Fibroblast of the conjunctiva (primary cell): ENCODE measurements at regions not wholly inside any gene's neighbourhood (a gene's known extent, or its start where the extent isn't known, plus 50 kb on each side); places are given as distances from the start of the nearest gene placed in this dataset.

Source experiments
- DNase-seq: peaks from one replicate; pipeline ENCODE4 v3.0.0-alpha.2; 2010; ENCODE audit warnings: low read depth

DNA sequence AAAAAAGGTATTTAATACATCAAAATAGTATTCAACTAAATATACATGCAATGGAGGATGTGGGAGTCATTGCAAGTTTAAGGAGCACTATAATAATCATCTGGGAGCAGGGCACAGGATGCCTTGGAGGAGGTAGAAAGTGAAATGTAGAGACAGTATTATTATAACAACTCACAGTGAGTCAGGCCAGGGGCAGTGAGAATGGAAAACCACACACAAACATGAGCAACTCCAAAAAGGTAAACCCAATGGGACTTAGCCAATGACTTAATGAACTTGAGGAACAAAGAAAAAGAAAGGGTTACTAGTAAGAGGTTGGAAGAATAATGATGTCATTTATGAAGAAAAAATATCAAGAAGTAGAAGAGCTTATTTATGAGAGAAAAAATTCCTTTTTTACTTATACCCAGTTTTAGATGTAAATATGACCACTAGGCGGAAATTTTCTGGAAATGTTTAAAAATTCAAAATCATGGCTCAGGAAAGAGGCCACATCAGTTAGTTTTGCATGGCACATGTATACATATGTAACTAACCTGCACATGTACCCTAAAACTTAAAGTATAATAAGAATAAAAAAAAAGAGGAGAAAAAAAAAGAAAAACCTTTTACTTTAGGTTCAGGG lies 389.3 kb downstream of the SUCLA2 start:
- no peak for DNase-seq

DNA sequence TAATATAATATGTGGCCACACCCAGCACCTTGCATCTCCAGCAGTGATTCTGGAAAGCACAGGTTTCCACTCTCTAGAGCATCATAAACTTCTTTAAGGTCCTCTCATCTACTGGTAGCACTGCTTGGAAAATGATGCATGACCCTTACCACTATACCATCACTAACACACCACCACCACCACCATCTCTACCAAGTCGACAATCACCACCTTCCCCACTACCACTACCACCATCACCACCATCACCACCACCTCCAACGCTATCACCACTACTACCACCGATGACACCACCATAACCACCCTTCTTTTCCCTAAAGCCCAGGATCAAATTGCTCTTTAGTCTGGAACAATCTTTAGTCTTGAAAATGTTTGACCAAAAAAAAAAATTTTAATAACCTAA lies 390.4 kb downstream of the SUCLA2 start:
- no peak for DNase-seq

DNA sequence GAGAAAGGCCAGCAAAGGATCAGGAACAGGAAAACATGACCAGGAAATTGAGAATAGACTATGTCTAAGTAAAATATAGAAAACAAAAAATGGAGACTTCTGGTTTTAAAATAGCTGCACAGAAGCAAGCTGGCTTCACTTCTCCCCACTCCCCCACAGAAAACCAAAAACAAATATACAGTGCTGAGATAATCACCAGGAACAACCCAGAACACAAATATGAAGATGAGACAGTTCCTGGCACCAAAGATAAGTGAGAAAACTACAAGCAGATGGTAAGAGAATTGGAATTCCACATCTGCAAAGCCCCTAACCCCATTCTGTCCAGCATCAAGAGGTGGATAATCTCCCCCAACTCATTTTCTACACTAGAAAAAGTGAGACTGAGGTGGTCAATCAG lies 397.7 kb downstream of the SUCLA2 start:
- no peak for DNase-seq

DNA sequence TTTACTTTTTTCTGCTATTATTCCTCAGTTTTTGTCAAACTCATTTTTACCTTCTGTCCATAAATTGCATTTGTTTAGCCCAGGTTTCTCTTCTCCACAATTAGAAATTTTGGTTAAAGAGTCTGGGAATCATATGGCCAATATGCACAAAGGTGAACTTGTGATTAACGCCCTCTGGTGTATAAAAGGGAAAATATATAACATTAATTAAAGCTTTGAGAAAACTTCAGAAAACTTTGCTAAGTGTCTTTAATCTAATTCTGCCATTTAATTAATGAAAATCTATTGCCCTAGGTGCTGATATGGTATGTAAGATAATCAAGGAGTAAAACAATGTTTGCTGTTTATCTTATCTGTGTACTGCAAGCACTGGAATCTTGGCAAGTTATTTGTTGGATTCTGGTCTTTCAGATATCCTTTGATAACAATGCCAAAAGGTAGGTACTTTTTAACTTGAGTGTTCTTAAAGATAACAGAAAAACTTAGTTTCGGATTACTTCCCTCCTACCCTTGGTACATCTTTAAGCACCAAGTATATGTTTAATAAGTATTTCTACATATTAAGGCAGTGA lies 402.6 kb downstream of the SUCLA2 start:
- no peak for DNase-seq

DNA sequence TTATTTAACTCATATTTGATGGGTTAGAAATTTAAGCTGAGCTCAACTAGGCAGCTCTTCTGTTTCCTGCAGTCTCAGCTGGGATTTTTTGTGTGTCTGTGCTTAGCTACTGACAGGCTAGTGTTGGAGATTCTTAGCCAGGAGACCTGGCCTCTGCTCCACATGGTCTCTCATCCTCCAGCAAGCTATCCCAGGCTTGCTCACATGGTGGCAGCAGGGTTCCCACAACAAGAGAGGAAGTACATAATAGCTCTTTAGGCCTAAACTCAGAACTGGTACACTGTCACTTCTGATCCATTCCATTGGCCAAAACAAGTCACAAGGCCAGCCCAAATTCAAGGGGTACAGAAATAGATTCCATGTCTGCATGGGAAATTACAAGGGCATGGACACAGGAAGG lies 406.2 kb downstream of the SUCLA2 start:
- no peak for DNase-seq

DNA sequence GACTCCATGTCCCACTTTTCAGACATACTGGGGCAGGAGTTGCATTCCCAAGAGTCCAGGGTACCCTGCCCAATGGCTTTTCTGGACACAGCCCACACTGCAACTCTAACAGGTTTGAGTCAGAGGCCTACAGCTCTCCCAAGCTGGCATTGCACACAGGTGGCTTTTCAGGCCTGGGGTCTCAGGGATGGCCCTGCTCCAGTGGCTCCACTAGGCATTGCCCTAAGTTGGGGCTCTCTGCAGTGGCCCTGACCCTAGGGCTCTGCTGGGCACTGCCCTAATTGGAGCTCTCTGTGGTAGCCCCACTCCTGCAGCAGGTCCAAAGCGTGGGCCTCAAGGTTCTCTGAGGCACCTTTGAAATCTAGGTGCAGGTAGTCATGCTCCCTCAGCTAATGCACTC lies 408.8 kb downstream of the SUCLA2 start:
- DNase-seq = no peak

DNA sequence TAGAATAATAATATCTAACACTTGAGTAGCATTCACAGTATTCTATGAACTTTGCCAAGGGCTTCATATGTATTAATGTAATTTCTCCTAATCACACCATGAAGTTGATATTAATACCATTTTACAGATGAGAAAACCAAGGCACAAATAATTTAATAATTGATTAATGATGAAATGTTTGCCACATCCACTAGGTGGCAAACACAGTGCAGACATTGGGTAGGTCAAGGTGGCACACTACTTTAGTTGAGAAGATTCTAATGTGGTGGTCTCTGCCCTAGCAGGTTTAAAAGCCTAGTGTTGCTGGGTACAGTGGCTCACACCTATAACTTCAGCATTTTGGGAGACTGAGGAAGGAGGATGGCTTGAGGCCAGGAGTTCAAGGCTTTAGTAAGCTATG lies 412.4 kb downstream of the SUCLA2 start:
- no peak for DNase-seq

DNA sequence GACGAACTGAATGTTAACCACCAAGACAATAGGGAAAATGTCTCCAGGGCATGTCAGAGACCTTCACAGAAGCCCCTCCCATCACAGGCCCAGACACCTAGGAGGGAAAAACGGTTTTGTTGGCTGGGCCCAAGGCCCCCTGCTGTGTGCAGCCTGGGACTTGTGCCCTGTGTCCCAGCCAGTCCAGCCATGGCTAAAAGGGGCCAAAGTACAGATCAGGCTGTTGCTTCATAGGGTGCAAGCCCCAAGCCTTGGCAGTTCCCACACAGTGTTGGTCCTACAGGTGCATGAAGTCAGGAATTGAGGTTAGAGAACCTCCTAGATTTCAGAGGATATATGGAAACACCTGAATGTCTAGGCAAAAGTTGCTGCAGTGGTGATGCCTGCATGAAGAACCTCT lies 428.7 kb downstream of the SUCLA2 start:
- no peak for DNase-seq

DNA sequence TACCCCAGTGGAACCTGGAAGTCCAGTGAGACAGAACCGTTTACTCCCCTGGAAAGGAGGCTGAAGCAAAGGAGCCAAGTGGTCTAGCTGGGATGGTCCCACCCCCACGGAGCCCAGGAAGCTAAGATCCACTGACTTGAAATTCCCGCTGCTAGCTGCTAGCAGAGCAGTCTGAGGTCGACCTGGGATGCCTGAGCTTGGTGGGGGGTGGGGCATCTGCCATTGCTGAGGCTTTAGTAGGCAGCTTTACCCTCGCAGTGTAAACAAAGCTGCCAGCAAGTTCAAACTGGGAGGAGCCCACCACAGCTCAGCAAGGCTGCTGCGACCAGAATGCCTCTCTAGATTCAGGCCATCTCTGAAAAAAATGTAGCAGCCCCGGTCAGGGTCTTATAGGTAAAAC lies 437.0 kb downstream of the SUCLA2 start:
- no peak for DNase-seq

DNA sequence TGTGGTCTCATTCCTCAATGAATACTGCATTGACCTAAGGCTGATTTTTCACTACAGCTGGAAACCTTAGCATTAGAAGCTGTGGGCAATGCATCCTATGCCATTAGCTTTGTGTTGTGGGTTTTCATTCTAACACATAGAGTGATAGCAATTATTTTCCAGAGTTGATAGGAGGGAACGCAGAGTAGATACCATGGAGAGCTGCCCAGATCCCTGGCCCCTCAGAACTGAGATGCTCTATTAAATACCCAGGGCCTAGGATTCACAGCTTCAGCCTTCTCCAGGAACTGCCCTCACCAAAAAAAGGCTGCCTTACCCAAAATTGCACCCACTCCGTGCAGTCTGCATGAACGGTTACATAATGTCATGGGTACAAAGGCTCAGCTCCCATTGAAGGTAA lies 444.4 kb downstream of the SUCLA2 start:
- DNase-seq = no peak

DNA sequence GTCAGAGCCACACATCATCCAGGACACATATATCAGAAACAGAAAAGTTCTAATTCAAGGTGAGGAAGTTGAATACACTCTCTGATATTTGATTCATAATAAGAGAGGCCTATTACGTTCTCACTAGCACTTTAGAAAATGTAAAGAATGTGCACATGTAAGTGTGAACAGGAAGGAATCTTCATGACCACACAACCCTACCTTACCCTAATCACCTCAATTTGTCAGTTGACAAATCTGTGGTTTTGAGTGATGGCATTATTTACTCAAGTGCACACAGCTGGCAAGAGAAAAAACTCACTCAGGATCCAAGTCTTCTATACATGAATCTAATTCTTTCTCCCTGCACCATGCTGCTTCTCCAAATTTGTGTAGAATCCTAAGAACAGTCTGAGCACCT lies 445.8 kb downstream of the SUCLA2 start:
- no peak for DNase-seq

DNA sequence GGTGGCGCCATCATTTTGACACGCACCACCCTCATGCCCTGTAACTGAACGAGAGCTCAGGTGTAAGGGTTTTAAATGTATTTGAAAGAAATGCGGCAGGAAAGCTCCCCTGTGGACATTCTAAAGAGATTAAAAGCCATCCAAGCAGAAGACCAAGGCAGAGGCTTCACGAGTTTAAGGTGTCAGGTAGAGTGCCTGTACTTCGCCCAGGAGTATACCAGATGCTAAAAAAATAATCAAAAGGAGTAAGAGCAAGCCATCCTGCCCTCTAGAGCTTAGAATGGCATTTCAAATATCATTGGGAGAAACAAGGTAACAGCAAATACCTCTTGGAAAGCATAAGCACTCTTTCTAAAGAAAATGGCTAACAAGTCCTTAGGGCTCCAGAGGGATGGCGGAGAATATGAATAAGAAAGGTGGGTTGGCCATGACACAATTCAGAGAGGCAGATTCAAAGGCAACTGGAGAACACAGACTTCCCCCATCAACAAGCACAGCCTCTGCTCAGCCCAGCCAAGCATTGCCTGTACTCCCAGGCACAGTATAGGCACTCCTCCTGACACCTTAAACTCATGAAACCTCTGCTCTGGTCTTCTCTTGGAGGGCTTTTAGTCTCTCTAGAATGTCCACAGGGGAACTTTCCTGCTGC lies 447.6 kb downstream of the SUCLA2 start:
- no peak for DNase-seq

DNA sequence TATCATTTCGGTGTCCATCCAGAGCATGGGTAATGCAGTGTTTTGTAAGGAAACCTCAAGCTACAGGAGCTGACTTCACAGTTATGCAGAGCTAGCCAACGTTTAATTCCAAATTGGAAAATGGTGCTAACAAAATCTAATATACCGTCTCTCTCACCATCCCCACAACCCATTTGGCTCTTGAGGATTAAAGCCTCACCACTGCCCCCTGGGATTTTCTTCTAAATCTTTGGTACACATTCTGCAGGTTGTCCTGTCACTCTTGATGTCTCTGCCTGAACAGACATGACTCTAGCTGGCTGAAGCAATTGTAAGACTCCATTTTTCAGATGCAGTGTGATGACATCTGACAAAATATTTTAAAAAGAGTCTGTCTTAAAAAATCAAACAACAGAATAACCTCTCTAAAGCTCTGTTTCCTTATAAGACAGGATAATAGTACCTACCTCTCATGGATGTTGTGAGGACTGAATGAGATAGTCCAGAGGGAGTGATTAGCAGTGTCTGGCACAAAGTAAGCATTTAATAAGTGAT lies 451.8 kb downstream of the SUCLA2 start:
- no peak for DNase-seq

DNA sequence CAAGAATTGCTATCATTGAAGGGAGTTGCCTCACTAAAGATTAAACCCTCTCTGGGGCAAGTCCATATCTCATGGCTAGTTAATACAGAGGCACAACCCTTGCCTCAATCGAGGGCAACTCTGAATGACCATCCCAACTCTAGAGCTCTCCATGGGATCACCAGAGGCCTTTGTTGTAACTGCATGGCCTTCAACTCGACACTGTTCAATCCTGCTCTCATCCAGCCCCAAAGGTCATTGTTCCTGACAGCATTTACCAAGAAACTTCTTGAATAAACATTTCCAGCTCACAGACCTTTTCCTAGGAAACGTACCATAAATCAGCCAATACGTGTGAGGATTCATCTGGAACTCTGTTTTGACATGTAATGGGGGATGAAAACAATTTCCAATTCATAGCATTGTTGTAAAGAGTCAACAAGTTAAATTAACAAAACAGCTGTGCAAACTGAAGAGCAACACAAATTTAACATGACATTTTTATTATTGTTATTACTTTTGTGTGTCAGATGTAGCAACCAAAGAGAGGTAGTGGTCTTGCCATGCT lies 452.7 kb downstream of the SUCLA2 start:
- no peak for DNase-seq

DNA sequence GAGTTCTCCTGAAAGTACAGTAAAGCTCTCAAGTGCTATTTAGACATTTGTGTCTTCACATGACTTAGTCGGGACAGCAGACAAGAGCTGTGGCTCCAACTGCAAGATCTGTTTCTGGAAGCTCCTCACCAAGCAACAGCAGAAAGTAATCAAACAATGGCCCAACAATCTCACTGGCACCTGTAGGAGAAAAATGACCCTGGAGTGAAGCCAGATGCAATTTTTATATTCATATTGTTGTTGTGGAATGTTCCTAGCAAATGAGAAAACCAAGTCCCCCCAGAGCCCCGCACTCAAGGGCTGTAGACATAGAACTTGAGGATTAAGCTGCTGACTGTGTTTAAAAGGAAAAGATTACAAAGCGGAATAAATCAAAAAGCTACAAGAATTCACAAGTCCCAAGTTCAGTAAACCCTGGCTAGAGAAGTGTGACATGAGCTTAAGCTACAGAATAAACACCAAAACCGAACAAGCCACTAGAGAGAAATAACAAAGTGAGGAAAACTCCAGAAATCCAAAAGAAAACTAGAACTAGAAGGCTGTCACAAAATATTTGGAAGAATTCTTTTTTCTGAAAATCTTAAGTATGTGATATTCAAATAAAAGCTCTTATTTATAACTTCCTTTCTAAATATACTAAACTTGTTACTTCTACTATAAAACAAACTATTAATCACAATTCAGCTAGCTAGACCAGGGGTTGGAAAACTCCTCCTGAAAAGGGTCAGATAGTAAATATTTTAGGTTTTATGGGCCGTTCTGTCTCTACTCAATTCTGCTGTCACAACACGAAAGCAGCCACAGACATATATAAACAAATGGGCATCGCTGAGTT lies 454.5 kb downstream of the SUCLA2 start:
- DNase-seq = no peak

DNA sequence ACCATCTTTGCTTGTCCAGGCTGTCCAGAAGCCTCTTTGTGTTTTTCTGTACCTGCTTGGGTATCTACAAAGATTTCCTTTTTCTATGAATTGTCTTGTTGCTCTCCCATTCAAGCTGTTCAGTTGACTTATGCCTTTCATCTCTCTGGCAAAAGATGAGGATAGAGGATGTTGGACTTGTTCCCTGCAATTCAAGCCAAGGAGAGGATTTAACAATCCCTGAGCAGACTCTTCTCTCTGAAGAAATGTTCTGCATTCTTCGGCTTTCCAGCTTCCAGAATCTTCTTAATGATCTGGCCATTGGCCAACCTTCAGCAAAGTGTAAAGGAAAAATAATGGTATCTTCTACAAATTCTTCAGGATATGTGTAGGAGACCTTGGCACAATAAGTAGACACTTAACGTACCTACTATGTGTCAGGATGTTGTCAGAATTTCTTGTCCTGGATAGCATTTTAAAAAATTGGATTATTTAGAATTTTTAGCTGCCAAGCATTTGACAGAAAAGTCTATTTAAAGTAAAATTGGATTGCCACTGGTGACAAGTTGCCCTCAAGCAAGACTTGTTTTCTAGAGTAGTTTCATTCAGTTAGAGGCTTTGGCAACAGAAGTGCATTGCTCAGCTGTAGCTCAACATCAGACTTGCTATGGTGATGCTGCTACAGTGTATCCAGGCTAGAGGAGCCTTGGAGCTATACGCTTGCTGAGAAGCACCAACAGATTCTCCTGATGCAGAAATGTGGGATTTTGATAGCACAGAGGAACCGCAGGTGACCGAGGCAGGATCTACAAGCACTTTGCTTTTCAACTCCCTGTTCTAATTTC lies 455.7 kb downstream of the SUCLA2 start:
- no peak for DNase-seq

DNA sequence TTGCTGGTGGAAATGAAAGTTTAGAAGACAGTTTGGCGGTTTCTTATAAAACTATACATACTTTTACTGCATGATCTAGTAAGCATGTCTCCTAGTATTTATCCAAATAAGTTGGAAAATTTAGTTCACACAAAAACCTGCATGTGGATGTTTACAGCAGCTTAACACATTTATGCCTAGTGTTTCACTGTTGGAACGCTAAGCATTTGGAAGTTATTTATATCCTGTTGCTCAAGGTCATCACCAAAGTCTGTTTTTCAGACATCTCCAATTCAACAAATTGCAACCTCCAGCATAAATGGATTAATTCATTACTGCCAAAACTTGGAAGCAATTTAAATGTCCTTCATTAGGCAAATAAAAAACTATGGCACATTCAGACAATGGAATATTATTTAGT lies 461.8 kb downstream of the SUCLA2 start:
- DNase-seq = no peak

DNA sequence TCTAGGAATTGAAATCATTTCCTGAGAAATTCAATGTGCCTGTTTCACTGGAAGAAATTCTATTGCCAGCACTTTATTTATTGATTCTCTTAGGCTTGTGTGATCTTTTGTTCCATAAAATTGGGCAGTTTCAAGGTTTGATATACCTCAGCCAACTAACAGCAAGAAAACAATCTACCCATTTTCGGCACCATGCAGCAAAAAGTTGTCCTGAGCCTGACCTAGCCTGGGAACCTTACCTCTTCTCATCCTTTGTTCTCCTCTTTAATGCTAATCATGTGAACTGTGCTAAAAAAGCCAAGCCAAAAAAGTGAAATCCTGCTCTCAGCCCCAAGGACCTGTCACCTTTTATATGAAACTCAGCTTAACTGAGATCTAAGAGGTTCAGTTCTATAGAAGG lies 477.3 kb downstream of the SUCLA2 start:
- no peak for DNase-seq

DNA sequence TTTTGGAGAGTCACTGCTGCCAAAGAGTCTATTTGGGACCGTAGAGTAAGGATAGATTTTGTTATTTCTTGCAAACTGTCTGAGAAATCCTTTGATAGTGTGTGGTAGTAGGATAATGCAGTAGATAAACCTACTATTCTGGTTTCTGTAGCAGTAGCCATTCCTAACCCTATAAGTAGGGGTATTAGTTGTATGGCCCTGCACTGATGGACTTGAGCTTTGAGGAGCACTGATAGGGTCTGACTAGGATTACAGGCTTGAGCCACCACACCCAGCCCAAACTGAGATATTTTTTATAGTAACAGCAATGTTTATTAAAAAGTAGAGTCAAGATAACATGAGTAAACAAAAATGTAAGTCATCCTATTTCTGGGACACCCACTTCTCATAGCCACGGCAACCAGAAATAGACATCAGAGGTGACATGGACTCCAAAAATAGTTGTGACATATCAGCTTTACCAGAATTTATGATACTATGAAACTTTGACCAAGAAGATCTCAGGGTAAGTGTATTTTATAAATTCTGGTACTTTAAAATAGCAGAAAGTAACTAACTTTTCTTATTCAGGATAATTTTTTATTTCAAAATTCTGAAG lies 479.1 kb downstream of the SUCLA2 start:
- DNase-seq = no peak

DNA sequence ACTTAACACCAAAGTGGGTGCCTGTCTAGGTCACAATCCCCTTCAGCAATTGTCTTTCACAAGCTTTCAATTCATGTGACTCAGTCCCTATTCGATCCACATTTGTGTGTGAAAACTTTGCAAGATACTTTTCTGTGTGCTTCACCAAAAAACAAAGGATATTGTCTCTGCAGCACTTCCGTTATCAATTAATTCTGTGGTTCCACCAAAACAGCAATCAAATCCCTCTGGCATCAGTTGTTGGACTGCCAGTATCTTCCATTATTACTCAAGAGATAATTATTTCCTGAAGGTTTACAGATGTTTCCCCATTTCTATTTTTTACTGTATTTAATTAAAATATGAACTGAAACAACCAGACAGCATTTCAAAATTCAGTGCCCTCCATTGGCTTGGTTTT lies 481.4 kb downstream of the SUCLA2 start:
- DNase-seq = no peak

DNA sequence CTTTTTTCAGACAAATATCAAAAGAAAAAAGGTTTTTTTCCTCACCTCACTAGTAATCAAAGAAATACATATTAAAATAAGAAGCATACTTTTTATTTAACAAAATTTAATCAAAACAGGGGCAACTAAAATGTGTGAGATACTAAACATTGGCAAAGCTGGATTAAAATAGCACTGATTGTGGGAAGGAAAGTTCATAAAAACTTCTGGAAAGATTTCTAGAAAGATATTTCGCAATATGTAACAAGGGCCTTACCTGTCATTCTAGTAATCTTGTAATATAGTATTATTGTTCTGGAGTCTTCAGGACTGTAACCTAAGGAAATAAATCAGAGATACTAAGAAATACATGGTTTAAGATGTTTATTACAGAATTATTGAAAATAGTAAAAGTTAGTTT lies 482.5 kb downstream of the SUCLA2 start:
- DNase-seq = no peak
